Right atrium auricular region (tissue), 2 donors: ENCODE measurements at regions not wholly inside any gene's neighbourhood (a gene's known extent, or its start where the extent isn't known, plus 50 kb on each side); places are given as distances from the start of the nearest gene placed in this dataset.

ENCODE experiments used
- DNase-seq: peaks from one replicate; pipeline ENCODE4 v3.0.0-alpha.2; 2019; ENCODE audit warnings: low spot score
- H3K27ac ChIP-seq, 2 donors: fragments of 200-600 bp; sonication (generic); 1 replicate in 1 of 2; 2 replicates in 1 of 2; pipeline ENCODE4 v1.5.1; 2016 to 2019
- H3K27me3 ChIP-seq, 2 donors: fragments of 200-600 bp; sonication (generic); one replicate each; pipeline versions ENCODE4 v1.5.1 to v1.6.0; 2017 to 2019
- H3K36me3 ChIP-seq: fragments of 200-600 bp; sonication (generic); one replicate; pipeline ENCODE4 v1.5.1; 2016
- H3K4me1 ChIP-seq, 2 donors: fragments of 200-600 bp; sonication (generic); one replicate each; pipeline versions ENCODE4 v1.5.1 to v1.6.0; 2017 to 2019
- H3K4me3 ChIP-seq, 2 donors: fragments of 200-600 bp; sonication (generic); 1 replicate in 1 of 2; 2 replicates in 1 of 2; pipeline ENCODE4 v1.5.1; 2017 to 2019; ENCODE audit warnings: mild to moderate bottlenecking in 1 of 2, moderate library complexity in 1 of 2
- H3K9me3 ChIP-seq, 2 donors: fragments of 200-600 bp; sonication (generic); one replicate each; pipeline ENCODE4 v1.5.1; 2019
- CTCF ChIP-seq, 2 donors: fragments of 200-600 bp; sonication (generic); IDR thresholded peaks; one replicate each; pipeline ENCODE4 v1.5.1; 2019; ENCODE audit warnings: antibody characterized with exemption in 2 of 2

- no peak for DNase-seq
- Histone ChIP-seq H3K27me3 (no peaks in the 10 kb centered on the region), H3K4me3 (no peak overlapping the region), H3K4me1 (no peaks in the 10 kb centered on the region), H3K27ac (no peak overlapping the region), H3K36me3 (no peaks in the 10 kb centered on the region), H3K9me3 (no peaks in the 10 kb centered on the region)
- TF ChIP-seq CTCF (IDR thresholded peaks at IDR 0.05), result no peak
Observed at GRCh38 chr3:59126446-59126845, 76.6 kb upstream of the CFAP20DC start.

- no peaks in the 10 kb centered on the region for H3K4me1 ChIP-seq
Observed at GRCh38 chr3:59121346-59122144, 71.7 kb upstream of the CFAP20DC start.

GRCh38 chr3:59118928-59119327 is 69.1 kb upstream of the CFAP20DC start:
- no peak for TF ChIP-seq CTCF (IDR thresholded peaks at IDR 0.05)
- H3K36me3 ChIP-seq, result no peaks in the 10 kb centered on the region
- no peaks in the 10 kb centered on the region for H3K9me3 ChIP-seq
- H3K4me3 ChIP-seq, result no peak overlapping the region
- no peaks in the 10 kb centered on the region for H3K4me1 ChIP-seq
- no peaks in the 10 kb centered on the region for H3K27me3 ChIP-seq
- no peak for DNase-seq
- no peak overlapping the region for H3K27ac ChIP-seq

More at GRCh38 chr3:59121346-59122144, 71.7 kb upstream of the CFAP20DC start:
- Histone ChIP-seq H3K4me3 (no peak overlapping the region), H3K9me3 (no peaks in the 10 kb centered on the region), H3K27ac (no peak overlapping the region), H3K27me3 (no peaks in the 10 kb centered on the region), H3K36me3 (no peaks in the 10 kb centered on the region)
- DNase-seq, result no peak
- TF ChIP-seq CTCF (IDR thresholded peaks at IDR 0.05), result no peak

- H3K27ac ChIP-seq, result no peak overlapping the region
- H3K27me3 ChIP-seq, result no peaks in the 10 kb centered on the region
- H3K9me3 ChIP-seq, result no peaks in the 10 kb centered on the region
- H3K4me3 ChIP-seq, result no peak overlapping the region
- H3K36me3 ChIP-seq, result no peaks in the 10 kb centered on the region
- H3K4me1 ChIP-seq, result no peaks in the 10 kb centered on the region
- TF ChIP-seq CTCF (IDR thresholded peaks at IDR 0.05), result no peak
- no peak for DNase-seq
Observed at GRCh38 chr3:59117396-59117795, 67.6 kb upstream of the CFAP20DC start.

GRCh38 chr3:59116233-59116537 is 66.4 kb upstream of the CFAP20DC start:
- H3K4me3 ChIP-seq, result peak overlapping the region in 1 of 2 donors; percentile 1
- TF ChIP-seq CTCF (IDR thresholded peaks at IDR 0.05), result no peak
- H3K27ac ChIP-seq, result no peak overlapping the region
- no peaks in the 10 kb centered on the region for H3K4me1 ChIP-seq
- DNase-seq, result no peak
- H3K9me3 ChIP-seq, result no peaks in the 10 kb centered on the region
- H3K36me3 ChIP-seq, result no peaks in the 10 kb centered on the region
- H3K27me3 ChIP-seq, result no peaks in the 10 kb centered on the region
